CD4-positive, alpha-beta T cell treated with Interferon alpha-2 for 1 hour (primary cell): ENCODE measurements at regions not wholly inside any gene's neighbourhood (a gene's known extent, or its start where the extent isn't known, plus 50 kb on each side); places are given as distances from the start of the nearest gene placed in this dataset.
"Not testable (repeated sequence)": the region's sequence is repeated elsewhere in the genome, so short reads cannot be mapped to it uniquely, and the experiment has no call there.

Source experiments
- DNase-seq, 2 donors: peaks; one replicate each; pipeline ENCODE4 v3.0.0-alpha.2; 2020 to 2022

DNA sequence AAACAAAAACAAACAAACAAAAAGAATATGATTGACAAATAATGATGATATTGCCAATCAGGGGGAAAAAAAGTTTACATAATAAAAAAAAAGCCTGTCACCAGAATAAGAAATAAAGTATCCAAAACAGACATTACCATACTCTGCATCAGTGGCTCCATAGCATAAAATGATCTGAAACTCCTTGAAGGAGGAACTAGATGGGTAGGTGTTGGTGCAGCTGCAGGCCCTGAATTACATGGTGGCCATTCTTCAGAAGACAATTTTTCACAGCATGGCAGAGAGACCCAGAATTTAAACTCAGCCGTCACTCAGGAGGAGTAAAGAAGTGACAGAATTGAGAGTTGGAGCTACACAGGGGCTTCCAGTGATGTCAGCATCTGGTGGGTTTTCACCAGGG, 60.2 kb downstream of the GLUL start:
- DNase-seq: no peak

GRCh38 chr1:182330303-182330702, 61.3 kb downstream of the GLUL start:
- no peak for DNase-seq

DNA sequence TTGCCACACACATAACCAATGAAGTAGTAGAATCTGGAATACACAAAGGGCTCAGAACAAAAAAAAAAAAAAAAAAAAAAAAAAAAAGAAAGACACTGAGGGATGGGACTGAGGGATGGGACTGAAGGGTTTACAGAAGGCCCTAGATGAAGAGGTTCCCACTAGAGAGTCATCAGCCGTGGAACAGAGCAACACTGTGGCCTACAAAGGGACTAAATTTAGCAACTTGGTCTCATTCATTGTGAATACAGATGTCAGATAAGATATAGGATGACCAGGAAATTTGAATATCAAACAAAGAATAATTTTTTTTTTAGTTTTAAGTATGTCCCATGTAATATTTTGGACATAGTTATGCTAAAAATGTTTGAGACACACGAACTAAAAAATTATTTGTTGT, 62.1 kb downstream of the GLUL start:
- DNase-seq: no peak

GRCh38 chr1:182328591-182328990, 63.0 kb downstream of the GLUL start:
- no peak for DNase-seq

GRCh38 chr1:182325339-182325738, 66.3 kb downstream of the GLUL start:
- DNase-seq: no peak

DNA sequence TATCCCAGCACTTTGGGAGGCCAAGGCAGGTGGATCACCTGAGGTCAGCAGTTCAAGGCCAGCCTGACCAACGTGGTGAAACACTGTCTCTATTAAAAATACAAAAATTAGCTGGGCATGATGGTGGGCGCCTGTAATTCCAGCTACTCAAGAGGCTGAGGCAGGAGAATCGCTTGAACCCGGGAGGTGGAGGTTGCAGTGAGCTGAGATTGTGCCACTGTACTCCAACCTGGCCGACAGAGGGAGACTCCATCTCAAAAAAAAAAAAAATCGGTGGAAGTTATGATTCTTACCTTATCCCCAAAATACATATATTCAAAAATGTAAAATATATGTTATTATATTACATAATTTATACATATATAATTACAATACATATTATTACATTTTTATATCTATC, 70.1 kb downstream of the GLUL start:
- DNase-seq: not testable (repeated sequence)

GRCh38 chr1:182317611-182318161, 73.9 kb downstream of the GLUL start:
- no peak for DNase-seq

DNA sequence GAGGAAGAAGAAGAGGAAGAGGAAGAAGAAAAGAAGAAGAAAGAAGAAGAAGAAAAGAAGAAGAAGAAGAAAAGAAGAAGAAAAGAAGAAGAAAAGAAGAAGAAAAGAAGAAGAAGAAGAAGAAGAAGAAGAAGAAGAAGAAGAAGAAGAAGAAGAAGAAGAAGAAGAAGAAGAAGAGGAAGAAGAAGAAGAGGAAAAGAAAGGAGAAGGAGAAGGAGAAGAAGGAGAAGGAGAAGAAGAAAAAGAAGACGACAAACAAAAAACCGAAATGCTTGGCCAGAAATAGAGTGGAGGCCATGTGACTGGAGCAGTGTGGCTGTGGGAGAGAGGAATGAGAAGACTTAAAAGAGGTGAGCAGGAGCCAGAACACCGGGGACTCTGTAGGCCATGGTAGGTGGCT, 75.1 kb downstream of the GLUL start:
- DNase-seq: not testable (repeated sequence)

DNA sequence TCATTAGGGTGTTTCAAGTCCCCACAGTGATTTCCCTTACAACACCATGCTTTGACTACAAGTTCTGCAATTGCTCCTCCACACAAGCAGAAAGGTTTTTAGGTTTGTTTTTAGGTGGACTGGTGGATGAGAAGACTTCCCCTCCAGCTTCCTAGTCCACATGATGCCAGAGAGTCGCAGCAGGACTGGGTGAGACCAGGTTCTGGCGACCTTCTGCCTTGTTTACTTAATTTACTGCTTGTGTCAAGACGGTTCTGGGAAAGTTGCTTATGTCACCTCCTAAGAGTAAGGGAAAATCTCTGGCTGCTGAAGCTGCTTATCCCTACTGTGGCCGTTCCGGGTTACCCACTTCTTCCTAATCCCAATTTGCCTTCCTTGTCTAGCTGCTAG, 76.4 kb downstream of the GLUL start:
- no peak for DNase-seq

DNA sequence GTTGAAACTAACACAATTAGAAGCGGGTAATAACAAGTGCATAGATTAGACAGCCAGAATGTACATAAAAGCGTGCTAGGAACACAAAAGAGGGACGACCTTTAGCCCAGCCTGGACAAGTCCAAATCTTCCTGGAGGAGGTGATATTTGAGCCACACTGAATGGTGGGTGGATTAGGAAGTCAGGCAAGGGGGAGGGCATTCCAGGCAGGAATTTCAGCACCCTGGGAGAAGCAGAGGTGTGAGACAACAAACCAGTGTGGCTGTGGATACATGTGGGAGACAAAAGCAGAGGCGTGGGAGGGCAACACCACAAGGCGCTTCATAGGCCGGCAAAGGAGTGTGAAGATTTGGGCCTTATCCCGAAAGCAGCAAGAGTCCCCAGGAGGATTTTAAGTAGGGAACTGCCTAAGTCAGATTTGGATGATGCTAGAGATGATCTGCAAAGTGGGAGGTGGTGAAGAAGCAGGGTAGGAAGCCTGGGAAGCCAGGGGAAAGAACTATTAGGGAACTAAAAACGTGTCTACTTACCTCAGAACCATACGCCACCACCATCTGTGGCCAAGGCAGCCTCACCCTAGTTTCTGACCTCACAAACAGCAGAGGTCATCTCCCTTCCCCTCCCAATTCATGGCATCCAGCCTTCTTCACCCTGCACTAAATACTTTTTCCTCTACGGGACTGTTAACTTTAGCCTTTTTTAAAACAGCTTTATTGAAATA, 81.8 kb downstream of the GLUL start:
- no peak for DNase-seq

DNA sequence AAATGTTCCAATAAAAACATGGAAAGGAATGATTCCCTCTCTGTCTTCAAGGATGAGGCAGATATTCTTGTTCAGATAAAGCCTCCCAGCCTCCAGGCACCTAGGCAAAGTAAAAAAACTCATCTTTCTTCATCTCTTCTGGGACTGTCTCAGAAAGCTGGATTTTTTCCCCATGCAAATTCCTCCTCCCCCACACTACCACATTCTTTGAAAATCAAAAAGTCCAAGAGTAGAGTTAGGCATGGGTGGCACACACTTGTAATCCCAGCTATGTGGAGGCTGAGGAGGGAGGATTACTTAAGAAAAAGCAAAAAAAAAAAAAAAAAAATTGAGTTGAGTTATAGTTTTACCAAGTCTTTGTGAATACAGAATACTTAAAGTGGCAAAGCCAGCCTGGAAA, 82.8 kb downstream of the GLUL start:
- no peak for DNase-seq

- not testable (repeated sequence) for DNase-seq
These were observed 84.1 kb downstream of the GLUL start for GRCh38 chr1:182307486-182307885.

DNA sequence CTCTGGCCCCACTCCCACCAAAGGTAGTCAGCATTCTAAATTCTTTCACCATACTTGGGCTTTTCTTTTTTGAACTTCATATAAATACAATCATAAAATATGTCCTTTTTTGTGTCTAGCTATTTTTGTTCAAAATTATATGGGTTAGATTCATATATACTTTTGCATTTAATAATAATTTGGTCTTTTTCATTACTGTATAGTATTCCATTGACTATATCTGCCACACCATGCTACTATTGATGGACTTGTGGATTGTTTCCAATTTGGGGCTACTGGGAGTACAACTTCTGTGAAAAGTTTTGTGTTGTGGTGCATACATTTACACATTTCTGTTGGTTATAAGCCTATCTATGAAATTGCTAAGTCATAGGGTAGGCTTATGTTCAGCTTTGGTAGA, 85.7 kb downstream of the GLUL start:
- no peak for DNase-seq

DNA sequence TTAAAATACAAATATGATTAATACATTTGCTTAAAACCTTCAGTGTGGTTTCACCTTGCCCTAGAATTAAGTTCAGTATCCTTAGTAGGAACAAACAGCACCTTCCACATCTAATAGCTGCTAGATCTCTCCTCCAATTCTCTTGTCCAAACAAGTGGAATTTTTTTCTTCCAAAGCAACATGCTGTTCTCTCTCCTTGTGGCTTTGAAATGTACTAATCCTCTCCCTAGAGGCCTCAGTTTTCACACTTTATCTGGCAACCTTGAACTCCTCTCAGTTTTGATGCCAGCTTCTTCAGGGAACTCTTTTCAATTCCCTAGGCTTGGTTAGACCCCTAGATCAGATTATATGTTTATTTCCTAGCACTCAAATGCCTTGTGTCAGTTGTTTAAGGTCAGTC, 87.0 kb downstream of the GLUL start:
- DNase-seq: no peak

- DNase-seq: no peak
These were observed 87.4 kb downstream of the GLUL start for GRCh38 chr1:182304218-182304617.

GRCh38 chr1:182303778-182304177, 87.8 kb downstream of the GLUL start:
- no peak for DNase-seq

GRCh38 chr1:182301467-182302198, 90.0 kb downstream of the GLUL start:
- DNase-seq: no peak

GRCh38 chr1:182301026-182301436, 90.6 kb downstream of the GLUL start:
- no peak for DNase-seq

DNA sequence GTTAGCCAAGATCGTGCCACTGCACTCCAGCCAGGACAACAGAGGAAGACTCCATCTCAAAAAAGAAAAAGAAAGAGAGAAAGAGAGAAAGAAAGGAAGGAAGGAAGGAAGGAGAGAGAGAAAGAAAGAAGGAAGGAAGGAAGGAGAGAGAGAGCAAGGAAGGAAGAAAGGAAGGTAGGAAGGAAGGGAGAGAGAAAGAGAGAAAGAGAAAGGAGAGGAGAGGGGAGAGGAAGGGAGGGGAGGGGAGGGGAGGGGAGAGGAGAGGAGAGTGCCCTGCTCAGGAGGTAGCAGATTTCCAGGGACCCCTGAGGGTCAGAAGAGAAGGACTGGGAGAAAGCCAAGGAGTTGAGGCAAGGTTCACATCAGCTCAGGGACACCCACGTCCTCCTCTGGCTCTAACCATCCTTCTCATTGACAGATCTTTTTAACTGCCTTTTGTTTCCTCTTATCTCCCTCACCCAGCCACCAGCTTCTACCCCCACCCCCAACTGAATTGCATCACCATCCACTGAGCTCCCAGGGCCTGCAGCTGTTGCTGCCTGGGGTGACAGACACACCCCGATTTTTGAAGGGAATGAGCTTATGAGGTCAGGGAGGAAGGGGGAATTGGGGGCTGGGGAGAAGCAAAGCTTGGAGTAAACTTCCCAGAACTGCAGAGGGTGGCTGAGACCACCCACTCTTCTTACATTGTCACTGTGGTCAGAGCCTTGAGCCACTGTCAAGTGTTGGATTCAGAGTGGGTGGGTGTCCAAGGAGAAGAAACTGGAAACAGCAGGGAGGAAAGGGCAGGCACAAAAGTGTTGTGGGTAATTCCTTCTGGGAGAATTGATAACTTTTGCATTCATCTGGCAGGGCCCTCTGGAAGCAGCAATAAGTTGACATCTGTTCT, 91.6 kb downstream of the GLUL start:
- DNase-seq: peak in 1 of 2 donors; percentile 43

- not testable (repeated sequence) for DNase-seq
These were observed 92.4 kb downstream of the GLUL start for GRCh38 chr1:182299054-182299727.

DNA sequence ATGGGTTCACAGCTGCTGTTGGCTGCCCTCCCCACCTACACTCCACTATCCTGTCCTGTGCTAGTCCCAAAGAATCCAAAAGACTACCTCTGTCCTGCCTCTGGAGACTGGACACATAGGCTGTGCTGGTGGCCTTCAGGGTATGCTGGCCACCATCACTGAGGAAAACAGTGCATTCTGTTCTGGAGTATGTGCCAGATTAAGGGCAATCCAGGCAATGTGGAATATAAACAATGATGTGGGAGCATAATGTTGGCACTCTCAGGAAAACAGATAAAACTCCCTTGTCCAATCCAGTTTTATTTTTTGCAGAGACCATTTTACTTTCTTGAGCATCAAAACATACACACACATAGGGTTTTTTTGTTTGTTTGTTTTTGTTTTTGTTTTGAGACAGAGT, 94.3 kb downstream of the GLUL start:
- DNase-seq: no peak

DNA sequence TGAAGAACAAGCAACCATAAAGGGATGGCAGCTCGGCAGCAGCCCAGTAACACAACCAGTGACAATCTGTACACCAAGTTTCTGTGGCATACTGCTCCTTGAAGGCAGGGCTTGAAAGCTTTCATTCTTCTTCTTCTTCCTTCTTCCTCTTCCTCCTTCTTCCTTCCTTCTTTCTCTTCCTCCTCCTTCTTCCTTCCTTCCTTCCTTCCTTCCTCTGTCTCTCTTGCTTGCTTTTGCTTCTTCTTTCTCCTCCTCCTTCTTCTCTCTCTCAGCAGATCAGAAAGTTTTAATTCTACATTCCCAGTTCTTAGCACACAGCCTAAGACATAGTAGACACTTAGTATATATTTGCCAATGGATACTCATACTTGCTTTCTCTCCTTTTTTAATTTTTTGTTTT, 95.9 kb downstream of the GLUL start:
- no peak for DNase-seq

- no peak for DNase-seq
These were observed 98.4 kb downstream of the GLUL start for GRCh38 chr1:182293119-182293589.
